Fibroblast of mammary gland (primary cell): ENCODE measurements at regions not wholly inside any gene's neighbourhood (a gene's known extent, or its start where the extent isn't known, plus 50 kb on each side); places are given as distances from the start of the nearest gene placed in this dataset.

ENCODE experiments used
- DNase-seq: peaks from one replicate; pipeline ENCODE4 v3.0.0-alpha.2; 2010; ENCODE audit warnings: low read depth
- H3K4me3 ChIP-seq: 2 replicates; pipeline ENCODE4 v1.5.1; 2011; ENCODE audit warnings: low read depth, mild to moderate bottlenecking, low read length, moderate library complexity; ENCODE audit not compliant: control insufficient read depth
- CTCF ChIP-seq: conservative IDR thresholded peaks from 2 replicates; pipeline ENCODE4 v1.5.1; 2011; ENCODE audit warnings: low read depth, low read length, inconsistent platforms; ENCODE audit not compliant: control insufficient read depth, insufficient read depth

- no peak for DNase-seq
- no peak for TF ChIP-seq CTCF
- no peak overlapping the region for H3K4me3 ChIP-seq
These were observed 219.9 kb upstream of the RAB6C start for GRCh38 chr2:129759472-129760010.

- H3K4me3 ChIP-seq: no peak overlapping the region
- no peak for DNase-seq
- no peak for TF ChIP-seq CTCF
These were observed 218.8 kb upstream of the RAB6C start for GRCh38 chr2:129760669-129761068.

- TF ChIP-seq CTCF: no peak
- H3K4me3 ChIP-seq: no peak overlapping the region
- DNase-seq: no peak
These were observed 217.9 kb upstream of the RAB6C start for GRCh38 chr2:129761569-129762021.

GRCh38 chr2:129762386-129763189, 216.9 kb upstream of the RAB6C start:
- no peak overlapping the region for H3K4me3 ChIP-seq
- no peak for DNase-seq
- TF ChIP-seq CTCF: no peak

- no peak overlapping the region for H3K4me3 ChIP-seq
- no peak for TF ChIP-seq CTCF
- DNase-seq: no peak
These were observed 216.1 kb upstream of the RAB6C start for GRCh38 chr2:129763190-129763846.

GRCh38 chr2:129763966-129764365, 215.5 kb upstream of the RAB6C start:
- no peak for DNase-seq
- H3K4me3 ChIP-seq: no peak overlapping the region
- TF ChIP-seq CTCF: no peak
